HG02763 (cell line): ENCODE measurements at regions not wholly inside any gene's neighbourhood (a gene's known extent, or its start where the extent isn't known, plus 50 kb on each side); places are given as distances from the start of the nearest gene placed in this dataset.
"Not testable (repeated sequence)": the region's sequence is repeated elsewhere in the genome, so short reads cannot be mapped to it uniquely, and the experiment has no call there.

ENCODE experiments used
- ATAC-seq: cut with Tn5 transposase; IDR thresholded peaks from one replicate; pipeline ENCODE4 v1.9.1; 2021; ENCODE audit warnings: mild to moderate bottlenecking, moderate library complexity; ENCODE audit not compliant: unreplicated experiment

DNA sequence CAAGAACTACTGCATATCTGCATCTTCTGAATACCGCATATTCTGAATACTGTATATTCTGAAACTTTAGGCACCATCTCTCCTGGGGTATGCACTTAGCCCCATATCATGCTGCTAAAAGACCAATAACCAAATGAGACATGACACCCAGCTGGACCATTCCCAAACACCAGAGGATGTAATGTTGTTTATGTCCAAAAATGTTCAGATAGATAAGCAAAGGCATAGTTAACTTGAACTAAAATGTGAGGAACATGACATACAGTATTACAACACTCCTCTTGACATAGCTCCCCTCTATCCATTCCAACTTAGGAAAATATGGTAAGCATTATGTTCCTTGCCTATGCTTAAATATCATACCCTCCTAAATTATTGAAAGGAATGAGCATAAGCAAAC lies 127.3 kb downstream of the TENT5A start:
- ATAC-seq, result no peak

DNA sequence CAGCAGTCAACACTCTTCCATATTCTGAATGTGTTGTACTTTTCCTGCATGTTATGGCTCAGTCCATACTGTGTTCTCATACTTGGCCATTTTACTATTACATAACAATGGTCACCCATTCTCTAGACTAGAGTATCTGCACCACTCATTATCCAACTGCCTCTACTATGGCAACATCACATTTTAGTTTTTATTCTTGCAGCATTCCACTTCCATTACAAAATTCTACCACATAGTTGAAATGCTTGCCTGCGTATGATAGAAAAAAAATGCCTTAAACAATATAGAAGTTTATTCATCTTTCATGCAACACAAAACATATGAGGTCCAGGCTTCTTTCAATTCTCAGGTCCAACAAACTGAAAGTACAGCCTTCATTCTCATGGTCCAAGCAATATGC lies 128.0 kb downstream of the TENT5A start:
- no peak for ATAC-seq

DNA sequence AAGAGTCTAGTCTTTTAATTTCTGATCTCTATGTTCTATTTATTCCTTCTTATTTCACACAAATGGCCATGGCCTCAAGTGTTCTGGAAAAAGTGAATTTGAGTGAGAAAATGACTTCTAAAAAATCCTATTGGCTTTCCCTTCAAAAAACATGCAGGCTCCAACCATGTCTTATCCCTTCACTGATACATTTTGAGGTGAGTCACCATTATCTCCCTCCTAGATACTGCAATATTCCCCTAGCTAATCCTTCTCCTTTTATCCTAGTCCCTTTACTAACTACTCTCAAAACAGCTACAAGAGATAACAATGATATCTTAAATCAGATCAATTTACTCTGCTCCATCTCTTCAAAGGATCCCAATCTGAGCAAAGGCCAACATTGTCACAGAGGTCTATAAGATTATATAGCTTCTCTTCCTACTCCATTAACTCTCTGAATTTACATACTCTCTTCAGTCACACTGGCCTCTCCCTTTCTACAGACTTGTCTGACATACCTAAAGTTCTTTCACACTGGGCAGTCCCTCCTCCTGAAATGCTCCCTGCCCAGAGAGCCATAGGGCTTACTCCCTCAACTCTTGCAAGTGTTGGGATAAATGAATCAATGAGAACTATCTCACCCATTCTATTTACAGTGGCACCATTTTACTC lies 129.2 kb downstream of the TENT5A start:
- no peak for ATAC-seq

DNA sequence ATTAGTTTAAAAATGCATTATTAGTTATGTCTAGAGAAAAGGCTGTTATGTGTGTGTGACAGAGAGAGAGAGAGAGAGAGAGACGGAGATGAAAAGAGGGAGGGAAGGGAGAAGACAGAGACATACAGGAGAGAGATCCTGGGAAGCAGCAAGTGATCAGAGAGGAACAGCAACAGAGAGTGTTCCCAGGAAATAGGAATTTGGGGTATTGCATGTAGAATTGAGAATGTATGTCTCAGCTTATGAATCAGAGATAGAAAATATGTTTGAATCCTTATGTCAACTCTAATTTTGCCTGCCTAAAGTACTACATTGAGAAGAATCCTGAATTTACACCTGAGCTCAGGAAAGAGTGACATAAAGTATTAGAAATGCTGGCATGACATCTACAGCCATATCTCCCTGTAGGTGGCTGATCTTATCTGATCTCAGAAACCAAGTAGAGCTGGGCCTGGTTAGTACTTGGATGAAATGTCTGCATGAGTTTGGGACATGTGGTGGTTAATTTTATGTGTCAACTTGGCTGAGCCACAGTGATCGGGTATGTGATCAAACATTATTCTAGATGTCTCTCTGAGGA lies 130.6 kb downstream of the TENT5A start:
- no peak for ATAC-seq

DNA sequence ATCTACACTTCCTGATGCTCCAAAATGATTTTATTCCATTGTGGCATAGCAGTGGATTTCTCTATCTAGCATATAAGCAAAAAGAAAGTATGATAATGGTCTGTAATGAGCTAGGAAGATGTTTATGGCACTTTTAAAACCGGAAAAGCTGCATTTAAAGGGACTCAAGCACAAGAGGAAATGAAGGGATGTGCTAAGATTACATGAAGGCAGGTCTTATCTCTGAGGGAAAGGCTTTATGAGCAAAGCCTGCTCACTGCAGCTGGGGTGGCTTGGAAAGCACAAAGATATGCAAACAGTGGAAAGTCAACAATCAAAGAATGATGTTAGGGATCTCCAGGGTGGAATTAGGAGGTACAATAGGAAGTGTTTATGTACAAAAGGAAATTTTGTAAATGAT lies 138.2 kb downstream of the TENT5A start:
- no peak for ATAC-seq

DNA sequence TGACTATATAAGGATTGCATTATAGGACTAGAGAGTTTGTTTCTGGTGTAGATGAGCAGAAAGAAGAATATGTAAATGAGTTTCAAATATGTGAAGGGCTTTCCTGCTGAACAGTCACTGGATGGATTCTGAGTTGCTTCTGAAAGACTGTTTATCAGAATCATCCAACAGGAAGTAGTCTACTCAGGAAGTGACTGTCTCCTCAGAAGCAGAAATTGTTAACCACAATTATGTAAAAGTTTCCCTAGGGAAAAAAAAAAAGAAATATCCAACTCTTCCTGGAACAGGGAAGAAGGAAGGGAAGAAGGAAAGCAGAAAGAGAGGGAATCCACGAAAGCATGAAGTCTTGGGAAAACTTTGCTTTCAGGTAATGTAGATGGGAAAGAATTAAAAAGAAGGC lies 138.9 kb downstream of the TENT5A start:
- ATAC-seq, result no peak

DNA sequence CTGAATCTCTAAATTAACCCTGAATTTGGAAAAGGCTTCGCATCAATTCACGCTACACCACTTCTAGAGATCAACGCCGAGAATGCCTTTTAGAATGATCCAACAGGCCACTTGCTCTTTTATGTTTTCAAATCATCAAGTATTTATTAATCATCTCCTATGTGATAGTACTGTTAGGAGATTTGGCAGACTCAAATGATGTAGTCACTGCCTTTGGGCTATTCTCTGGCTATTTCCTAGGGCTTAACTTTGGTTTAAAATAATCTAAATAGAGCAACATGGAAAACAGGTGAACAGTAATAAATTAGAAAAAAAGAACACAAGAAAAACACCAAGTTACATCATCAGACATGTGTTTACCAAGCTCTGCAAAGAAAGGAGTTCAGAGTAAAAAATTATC lies 140.3 kb downstream of the TENT5A start:
- no peak for ATAC-seq

DNA sequence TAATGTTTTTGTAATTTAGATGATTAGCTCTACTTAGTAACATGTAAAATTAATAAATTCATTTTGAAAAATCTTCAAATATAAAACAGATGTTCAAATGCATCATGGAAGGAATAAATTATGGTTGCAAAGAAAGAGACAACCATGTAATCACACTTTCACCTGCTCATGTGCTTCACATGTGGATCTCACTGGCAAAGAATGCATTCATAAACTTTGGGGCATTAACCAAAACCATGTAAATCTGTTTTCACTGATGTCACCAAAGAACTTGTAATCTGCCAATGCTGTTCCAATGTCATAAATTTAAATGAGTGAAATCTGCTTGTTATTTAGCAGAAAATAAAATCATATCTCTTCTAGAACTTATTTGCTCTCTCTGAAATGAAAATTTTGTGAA lies 142.7 kb downstream of the TENT5A start:
- ATAC-seq, result no peak

DNA sequence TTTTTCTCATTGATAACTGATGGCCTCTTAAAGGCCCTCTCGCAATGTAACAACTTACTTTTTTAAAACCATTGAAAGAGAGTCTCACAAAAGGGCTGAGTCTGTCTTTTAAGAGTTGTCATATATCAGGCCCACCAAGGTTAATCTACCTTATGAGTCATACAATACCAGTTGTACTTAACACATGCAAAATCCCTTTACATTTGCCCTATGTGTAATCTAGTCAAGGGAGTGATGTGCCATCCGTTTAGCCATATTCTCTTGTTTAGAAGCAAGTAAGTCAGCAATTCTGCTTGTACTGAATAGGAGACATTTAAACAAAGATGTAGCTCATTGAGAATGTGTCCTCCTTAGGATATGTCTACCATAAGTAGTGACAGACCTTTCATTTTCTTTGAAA lies 143.7 kb downstream of the TENT5A start:
- ATAC-seq, result no peak

DNA sequence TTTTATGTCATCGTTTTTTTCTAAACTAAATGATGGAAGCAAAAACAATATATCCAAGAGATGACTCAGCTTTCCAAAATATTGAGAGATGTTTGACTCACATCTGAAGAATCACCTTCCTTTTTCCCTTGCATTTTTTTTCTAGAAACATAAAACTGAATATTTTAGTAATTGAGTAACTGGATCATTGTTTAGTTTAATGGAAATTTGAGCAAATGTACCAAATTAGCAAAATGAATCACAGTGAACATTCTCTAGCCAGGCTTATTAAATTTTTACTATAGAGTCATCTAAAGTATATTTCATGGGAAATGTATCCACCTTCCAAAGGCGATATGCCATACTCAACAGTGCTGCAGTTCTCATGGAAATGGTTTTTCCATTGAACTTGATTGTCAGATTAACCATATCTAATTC lies 145.5 kb downstream of the TENT5A start:
- no peak for ATAC-seq

DNA sequence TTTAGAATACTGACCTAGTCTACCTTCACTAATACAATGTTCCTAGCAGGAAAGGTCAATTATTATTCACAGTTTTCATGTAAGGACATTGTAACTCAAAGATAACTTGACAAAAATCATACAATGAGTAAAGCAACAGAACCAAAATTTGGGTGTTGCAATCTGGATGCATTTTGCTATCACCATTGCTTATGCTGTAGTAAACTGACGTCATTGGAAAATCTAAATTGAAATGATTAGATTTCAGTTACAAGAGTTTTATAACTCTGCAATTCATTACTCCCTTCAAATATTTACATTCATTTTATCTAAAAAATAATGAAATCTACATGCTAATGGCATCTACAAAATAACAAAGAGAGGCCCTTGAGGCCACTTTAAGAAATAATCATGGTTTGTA lies 147.0 kb downstream of the TENT5A start:
- ATAC-seq, result no peak

DNA sequence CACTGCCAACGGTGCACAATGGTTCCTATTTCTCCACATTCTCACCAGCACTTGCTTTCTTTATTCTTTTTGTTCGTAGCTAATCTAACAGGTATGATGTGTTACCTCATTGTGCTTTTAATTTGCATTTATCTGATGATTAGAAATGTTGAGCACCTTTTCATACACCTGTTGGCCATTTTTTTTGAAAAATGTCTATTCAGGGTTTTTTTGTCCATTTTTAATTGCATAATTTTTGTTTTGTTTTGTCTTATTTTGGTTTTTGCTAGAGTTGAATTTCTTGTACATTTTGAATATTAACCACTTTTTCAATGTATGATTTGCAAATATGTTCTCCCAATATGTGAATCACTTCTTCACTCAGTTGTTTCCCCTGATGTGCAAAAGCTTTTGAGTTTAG lies 150.6 kb downstream of the TENT5A start:
- ATAC-seq, result no peak

DNA sequence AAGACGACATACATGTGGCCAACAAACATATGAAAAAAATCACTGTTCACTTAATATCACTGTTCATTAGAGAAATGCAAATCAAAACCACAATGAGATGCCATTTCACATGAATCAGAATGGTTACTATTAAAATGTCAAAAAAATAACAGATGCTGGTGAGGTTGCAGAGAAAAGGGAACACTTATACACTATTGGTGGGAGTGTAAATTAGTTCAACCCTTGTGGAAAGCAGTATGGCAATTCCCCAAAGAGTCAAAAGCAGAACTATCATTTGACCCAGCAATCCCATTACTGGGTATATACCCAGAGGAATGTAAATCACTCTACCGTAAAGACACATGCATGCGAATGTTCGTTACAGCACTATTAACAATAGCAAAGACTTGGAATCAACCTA lies 152.0 kb downstream of the TENT5A start:
- not testable (repeated sequence) for ATAC-seq

DNA sequence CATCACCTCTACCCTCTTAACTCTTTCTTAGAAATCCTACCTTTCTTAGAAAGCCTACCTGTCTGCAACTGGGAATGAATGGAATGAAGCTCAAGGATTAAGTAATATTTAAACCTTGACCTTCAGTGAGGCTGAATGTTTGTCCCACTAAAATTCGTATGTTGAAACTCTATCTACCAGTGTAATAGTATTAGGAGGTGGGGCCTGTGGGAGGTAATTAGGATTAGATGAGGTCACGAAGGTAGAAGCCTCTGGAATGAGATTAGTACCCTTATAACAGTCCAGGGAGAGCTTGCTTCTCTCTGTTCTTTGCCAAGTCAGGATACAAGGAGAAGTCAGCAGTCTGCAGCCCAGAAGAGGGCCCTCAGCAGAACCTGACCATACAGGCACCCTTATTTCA lies 158.0 kb downstream of the TENT5A start:
- ATAC-seq, result no peak

DNA sequence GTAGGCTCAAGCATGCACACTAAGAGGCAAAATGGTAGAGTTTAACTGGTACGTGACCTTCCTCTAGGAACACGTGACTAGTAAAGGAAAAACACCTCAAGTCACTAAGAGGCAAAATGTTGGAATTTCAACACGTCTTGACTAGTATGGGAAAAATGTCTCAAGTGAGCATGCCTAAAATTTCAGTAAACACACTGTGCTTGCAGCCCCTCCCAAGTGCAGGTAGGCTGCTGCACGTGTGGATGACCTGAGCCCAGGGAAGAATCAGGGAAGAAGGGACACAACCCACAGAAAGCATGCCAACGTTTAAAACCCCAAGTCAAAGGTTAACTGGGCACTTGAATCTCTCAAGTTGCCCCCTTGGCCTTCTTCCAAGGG lies 162.2 kb downstream of the TENT5A start:
- no peak for ATAC-seq

DNA sequence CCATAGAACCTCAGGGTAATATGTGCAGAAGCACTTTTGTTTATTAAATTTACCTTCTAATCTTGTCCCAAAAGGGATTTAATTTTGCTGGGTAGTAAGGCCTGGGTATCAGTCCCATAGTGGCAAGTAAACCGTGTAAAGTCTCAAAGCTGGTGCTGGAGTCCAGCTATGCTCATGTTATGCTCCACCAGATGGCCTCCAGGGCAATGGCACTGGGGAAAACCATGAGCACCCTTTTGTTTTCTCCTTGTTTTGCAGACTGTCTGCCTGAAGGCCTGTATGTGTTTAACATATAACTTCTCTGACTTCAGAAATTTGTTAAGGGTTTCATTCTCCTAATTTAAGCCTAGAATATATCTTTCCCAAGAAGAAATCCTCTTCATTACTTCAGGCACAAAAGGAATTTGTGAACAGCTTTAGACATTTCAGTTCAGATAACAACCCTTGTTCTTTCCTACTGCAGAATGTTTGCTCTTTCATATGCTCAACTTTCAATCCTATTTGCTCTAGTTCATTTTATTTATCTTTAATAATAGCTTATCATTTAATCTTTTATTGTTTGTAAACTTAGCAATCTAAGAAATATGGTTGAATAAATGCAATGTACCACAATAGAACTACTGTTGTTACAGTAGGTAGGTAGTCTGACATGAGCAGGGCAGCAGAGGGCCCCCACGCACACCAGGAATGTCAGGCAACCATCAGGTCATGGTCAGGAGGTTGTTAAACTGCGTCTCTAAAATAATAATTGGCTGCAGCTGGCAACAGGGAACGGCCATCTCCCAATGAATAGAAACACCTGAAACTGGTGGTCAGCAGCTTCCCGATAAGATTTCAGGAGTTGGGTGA lies 162.8 kb downstream of the TENT5A start:
- no peak for ATAC-seq

DNA sequence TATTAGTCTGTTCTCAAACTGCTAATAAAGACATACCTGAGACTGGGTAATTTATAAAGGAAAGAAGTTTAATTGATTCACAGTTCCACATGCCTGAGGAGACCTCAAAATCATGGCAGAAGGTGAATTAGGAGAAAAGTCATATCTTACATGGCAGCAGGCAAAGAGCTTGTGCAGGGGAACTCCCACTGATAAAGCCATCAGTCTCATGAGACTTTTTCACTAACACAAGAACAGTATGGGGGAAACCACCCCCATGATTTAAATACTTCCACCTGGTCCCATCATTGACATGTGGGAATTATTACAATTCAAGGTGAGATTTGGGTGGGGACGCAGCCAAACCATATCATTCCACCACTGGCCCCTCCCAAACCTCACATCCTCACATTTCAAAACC lies 166.8 kb downstream of the TENT5A start:
- not testable (repeated sequence) for ATAC-seq

DNA sequence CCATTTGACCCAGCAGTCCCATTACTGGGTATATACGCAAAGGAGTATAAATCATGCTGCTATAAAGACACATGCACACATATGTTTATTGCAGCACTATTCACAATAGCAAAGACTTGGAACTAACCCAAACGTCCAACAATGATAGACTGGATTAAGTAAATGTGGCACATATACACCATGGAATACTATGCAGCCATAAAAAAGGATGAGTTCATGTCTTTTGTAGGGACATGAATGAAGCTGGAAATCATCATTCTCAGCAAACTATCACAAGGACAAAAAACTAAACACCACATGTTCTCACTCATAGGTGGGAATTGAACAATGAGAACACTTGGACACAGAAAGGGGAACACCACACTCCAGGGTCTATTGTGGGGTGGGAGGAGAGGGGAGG lies 168.3 kb downstream of the TENT5A start:
- ATAC-seq, result not testable (repeated sequence)

DNA sequence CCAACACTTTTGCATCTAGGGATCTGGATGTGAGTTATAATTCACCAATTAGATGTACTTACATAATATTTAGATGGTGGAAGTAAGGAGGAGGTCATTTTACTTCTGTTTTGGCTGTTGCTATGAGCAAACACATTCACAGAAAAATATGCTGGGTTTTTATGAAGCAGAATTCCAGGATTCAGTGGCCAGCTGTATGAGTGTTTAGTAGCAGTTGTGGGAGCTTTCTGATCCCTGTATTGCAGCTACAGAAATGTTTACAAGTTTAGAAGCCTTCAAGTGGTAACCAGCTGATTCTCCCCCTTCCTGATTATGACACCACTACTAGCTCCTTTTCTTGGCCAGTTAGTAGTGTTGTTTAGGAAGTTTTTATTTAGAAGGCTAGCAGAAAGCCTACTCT lies 177.0 kb downstream of the TENT5A start:
- ATAC-seq, result no peak

DNA sequence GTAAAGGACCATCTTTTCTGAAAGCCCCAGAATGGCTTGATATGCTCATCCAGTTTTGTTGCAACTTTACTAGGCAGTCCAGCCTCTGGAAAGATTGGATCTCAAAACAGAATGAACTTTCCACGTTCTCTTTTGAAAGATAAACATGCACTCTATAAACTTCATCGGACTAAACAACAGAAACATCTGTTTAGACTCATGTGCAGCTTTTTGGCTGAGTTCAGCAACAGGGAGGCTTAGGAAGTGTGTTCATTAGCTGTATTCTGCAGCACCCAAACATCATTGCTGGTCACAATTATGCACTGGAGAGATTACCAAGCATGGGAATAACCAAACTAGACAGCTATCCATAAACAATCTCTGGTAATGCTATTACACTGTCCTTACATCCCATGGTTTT lies 180.5 kb downstream of the TENT5A start:
- ATAC-seq, result no peak

DNA sequence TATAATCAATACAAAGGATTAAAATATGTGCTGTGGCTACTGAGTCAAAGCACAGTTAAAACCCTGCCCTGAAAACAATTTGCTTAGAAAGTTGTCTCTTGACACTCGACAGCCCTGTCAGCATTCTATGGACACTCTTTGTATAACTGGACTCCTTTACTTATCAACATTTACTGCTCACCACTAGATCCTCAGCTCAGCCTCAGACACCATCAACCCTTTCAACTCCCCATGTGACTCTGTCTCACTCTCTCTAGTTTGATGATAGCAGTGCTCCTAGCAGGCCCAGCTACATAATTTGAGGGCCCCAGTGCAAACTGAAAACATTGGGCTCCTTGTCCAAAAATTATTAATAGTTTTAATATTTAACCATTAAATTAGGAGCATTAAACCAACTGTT lies 181.8 kb downstream of the TENT5A start:
- ATAC-seq, result no peak

DNA sequence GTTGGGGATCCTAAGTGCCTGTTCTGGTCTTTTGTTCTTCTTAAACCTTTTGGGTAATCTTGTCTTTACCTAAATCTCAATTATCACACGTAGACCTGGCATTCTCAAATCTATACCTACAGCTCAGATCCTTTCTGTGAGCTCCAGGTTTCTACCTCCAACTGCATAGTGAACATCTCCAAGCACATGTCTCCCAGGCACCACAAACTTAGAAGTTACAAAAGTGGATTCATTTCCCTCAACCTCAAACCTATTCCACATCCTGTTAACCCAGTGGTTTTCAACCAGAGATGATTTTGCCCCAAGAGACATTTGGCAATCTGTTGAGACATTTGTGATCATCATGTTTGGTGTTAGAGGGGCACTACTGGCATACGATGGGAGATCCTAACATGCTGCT lies 183.5 kb downstream of the TENT5A start:
- ATAC-seq, result no peak
